Endothelial cell of umbilical vein (primary cell): ENCODE measurements at regions not wholly inside any gene's neighbourhood (a gene's known extent, or its start where the extent isn't known, plus 50 kb on each side); places are given as distances from the start of the nearest gene placed in this dataset.

ENCODE experiments used
- BruUV-seq: library from RNA; stranded (reverse); fragments of 400-500 nt; replicated peaks from 2 replicates; lab custom pipeline; 2021; lab: Mats Ljungman, UMichigan
- CTCF ChIA-PET: fragments of 300-600, 350-600 bp; sonication (Branson Sonifier 250); formaldehyde crosslinking; loops from one replicate; lab custom pipeline; 2021; ENCODE audit warnings: antibody characterized with exemption, inconsistent platforms; lab: Charles Lee
- POLR2A ChIA-PET: fragments of 300-600, 350-600 bp; sonication (Branson Sonifier 250); formaldehyde crosslinking; loops from one replicate; lab custom pipeline; 2021; ENCODE audit warnings: antibody characterized with exemption, inconsistent platforms; lab: Charles Lee
- DNase-seq: peaks from one replicate; pipeline ENCODE4 v3.0.0-alpha.2; 2011; ENCODE audit warnings: low read depth, low spot score
- FAIRE-seq: peaks from 2 replicates; lab custom pipeline; 2011; peaks lifted over from hg19 to GRCh38; lab: Jason Lieb, UNC
- H2AFZ ChIP-seq: 2 replicates; pipeline ENCODE4 v1.6.0; 2012; ENCODE audit warnings: low read depth, low read length, control low read depth, inconsistent platforms
- H3K27ac ChIP-seq: 2 replicates; pipeline ENCODE4 v1.5.1; 2011; ENCODE audit warnings: low read depth, mild to moderate bottlenecking, control low read depth, low read length, moderate library complexity; ENCODE audit not compliant: insufficient read depth
- H3K27me3 ChIP-seq, 2 experiments: 2 replicates each; pipeline versions ENCODE4 v1.6.0 to v1.6.1; 2011; ENCODE audit warnings: low read length in 2 of 2, mixed read lengths in 1 of 2; ENCODE audit not compliant: control insufficient read depth in 2 of 2, insufficient read depth in 2 of 2
- H3K36me3 ChIP-seq, 2 experiments: 2 replicates in 1 of 2; 3 replicates in 1 of 2; pipeline ENCODE4 v1.5.1; 2011; ENCODE audit warnings: low read length in 2 of 2, mild to moderate bottlenecking in 1 of 2, moderate library complexity in 1 of 2; ENCODE audit not compliant: control insufficient read depth in 2 of 2, insufficient read depth in 2 of 2; ENCODE audit errors: extremely low read depth in 1 of 2
- H3K4me1 ChIP-seq: 3 replicates; pipeline ENCODE4 v1.5.1; 2011; ENCODE audit warnings: mild to moderate bottlenecking, low read length; ENCODE audit not compliant: control insufficient read depth, insufficient read depth; ENCODE audit errors: extremely low read depth
- H3K4me2 ChIP-seq: 2 replicates; pipeline ENCODE4 v1.6.1; 2011; ENCODE audit warnings: low read length, control low read depth, mixed read lengths; ENCODE audit not compliant: insufficient read depth
- H3K4me3 ChIP-seq, 3 experiments: fragments of 200-600 bp in 1 of 3; sonication (generic), shearing (Covaris generic) in 1 of 3; replicated peaks in 1 of 3; 2 replicates each; pipeline ENCODE4 v1.5.1; 2011 to 2016; ENCODE audit warnings: control low read depth in 3 of 3, low read length in 3 of 3, mild to moderate bottlenecking in 2 of 3, inconsistent platforms in 1 of 3, low read depth in 1 of 3, moderate library complexity in 1 of 3; ENCODE audit not compliant: insufficient read depth in 1 of 3
- H3K79me2 ChIP-seq: 2 replicates; pipeline ENCODE4 v1.6.0; 2012; ENCODE audit warnings: low read length, inconsistent platforms; ENCODE audit not compliant: control insufficient read depth, insufficient read depth
- H3K9ac ChIP-seq: replicated peaks from 2 replicates; pipeline ENCODE3; 2011; ENCODE audit warnings: low read length, control low read depth; ENCODE audit not compliant: insufficient read depth; ENCODE audit errors: extremely low read depth
- H3K9me1 ChIP-seq: replicated peaks from 3 replicates; pipeline ENCODE4 v1.6.0; 2011; ENCODE audit warnings: mild to moderate bottlenecking, low read length; ENCODE audit not compliant: control insufficient read depth, insufficient read depth; ENCODE audit errors: extremely low read depth
- H3K9me3 ChIP-seq: replicated peaks from 2 replicates; pipeline ENCODE4 v1.5.1; 2012; ENCODE audit warnings: low read length, inconsistent platforms; ENCODE audit not compliant: control insufficient read depth, insufficient read depth
- H4K20me1 ChIP-seq: replicated peaks from 2 replicates; pipeline ENCODE3; 2011; ENCODE audit warnings: mild to moderate bottlenecking, low read length; ENCODE audit not compliant: control insufficient read depth, insufficient read depth; ENCODE audit errors: extremely low read depth
- EZH2 ChIP-seq: IDR thresholded peaks from 2 replicates; pipeline ENCODE4 v1.6.1; 2012; ENCODE audit warnings: borderline replicate concordance, low read depth, mild to moderate bottlenecking, moderate library complexity, low read length, inconsistent platforms; ENCODE audit not compliant: severe bottlenecking
- FOS ChIP-seq: IDR thresholded peaks from 2 replicates; pipeline ENCODE4 v1.6.1; 2011; ENCODE audit warnings: mild to moderate bottlenecking, low read length, moderate library complexity, borderline replicate concordance; ENCODE audit not compliant: insufficient read depth
- GATA2 ChIP-seq: IDR thresholded peaks from 2 replicates; pipeline ENCODE4 v1.7.0; 2011; ENCODE audit warnings: low read depth, mild to moderate bottlenecking, moderate library complexity, mixed read lengths, low read length; ENCODE audit not compliant: insufficient read length, insufficient read depth
- JUN ChIP-seq: IDR thresholded peaks from 2 replicates; pipeline ENCODE4 v1.6.1; 2011; ENCODE audit warnings: borderline replicate concordance, low read depth; ENCODE audit not compliant: insufficient read length, insufficient read depth
- MYC ChIP-seq: IDR thresholded peaks from one replicate; pipeline ENCODE4 v1.6.1; 2011; ENCODE audit warnings: mild to moderate bottlenecking, low read depth, low read length
- POLR2A ChIP-seq: IDR thresholded peaks from 2 replicates; pipeline ENCODE4 v1.6.1; 2012; ENCODE audit warnings: low read depth, mild to moderate bottlenecking, control low read depth, low read length
- POLR2AphosphoS5 ChIP-seq: IDR thresholded peaks from 2 replicates; pipeline ENCODE4 v1.6.1; 2012; ENCODE audit warnings: low read depth, mild to moderate bottlenecking, control low read depth, low read length, moderate library complexity; ENCODE audit not compliant: insufficient read depth
- dilution Hi-C: fragments of 300-500 bp; cut with MboI; formaldehyde crosslinking; loops from one replicate; pipeline ENCODE4 v1.15.0; 2019; ENCODE audit warnings: low sequenced_read_pairs; ENCODE audit not compliant: extremely low pct_ligation_motif_present
- intact Hi-C: fragments of 100-400 bp; cut with micrococcal nuclease; formaldehyde crosslinking; loops from one replicate; pipeline ENCODE4 v1.10.0; 2022
- TF ChIP-seq, protein P1 (sequence below), 2 donors: IDR thresholded peaks; 1 replicate in 1 of 2; 2 replicates in 1 of 2; pipeline ENCODE4 v1.5.1; 2011; ENCODE audit warnings: low read length in 2 of 2, mild to moderate bottlenecking in 2 of 2, moderate library complexity in 2 of 2, control low read depth in 1 of 2, inconsistent platforms in 1 of 2, low read depth in 1 of 2; ENCODE audit not compliant: insufficient read depth in 1 of 2; ENCODE audit errors: extremely low read depth in 1 of 2
- TF ChIP-seq, protein P2 (sequence below): IDR thresholded peaks from 2 replicates; pipeline ENCODE4 v1.6.1; 2011; ENCODE audit not compliant: insufficient read depth, insufficient read length

- no peaks in the 10 kb centered on the region for H4K20me1 ChIP-seq
- ChIA-PET CTCF (no interaction called here), POLR2A (no interaction called here)
- no peak overlapping the region for H3K4me2 ChIP-seq
- no peak overlapping the region for H3K4me3 ChIP-seq
- H3K36me3 ChIP-seq: no peaks in the 10 kb centered on the region
- H3K9ac ChIP-seq: no peak overlapping the region
- H3K9me1 ChIP-seq: no peaks in the 10 kb centered on the region
- peaks cover 7% of the 10 kb centered on the region for H3K9me3 ChIP-seq
- H3K27me3 ChIP-seq: no peaks in the 10 kb centered on the region
- H3K4me1 ChIP-seq: no peaks in the 10 kb centered on the region
- DNase-seq: no peak
- BruUV-seq: no TSS peak
- dilution Hi-C loops (no loop called here), intact Hi-C loops (no loop called here)
- H2AFZ ChIP-seq: no peak overlapping the region
- no peak for FAIRE-seq
- no peak for TF ChIP-seq JUN
- TF ChIP-seq POLR2AphosphoS5: no peak
- TF ChIP-seq GATA2: no peak
- H3K79me2 ChIP-seq: no peaks in the 10 kb centered on the region
- H3K27ac ChIP-seq: no peak overlapping the region
These were observed 1029.8 kb upstream of the GBE1 start for GRCh38 chr3:82791241-82791640.

DNA sequence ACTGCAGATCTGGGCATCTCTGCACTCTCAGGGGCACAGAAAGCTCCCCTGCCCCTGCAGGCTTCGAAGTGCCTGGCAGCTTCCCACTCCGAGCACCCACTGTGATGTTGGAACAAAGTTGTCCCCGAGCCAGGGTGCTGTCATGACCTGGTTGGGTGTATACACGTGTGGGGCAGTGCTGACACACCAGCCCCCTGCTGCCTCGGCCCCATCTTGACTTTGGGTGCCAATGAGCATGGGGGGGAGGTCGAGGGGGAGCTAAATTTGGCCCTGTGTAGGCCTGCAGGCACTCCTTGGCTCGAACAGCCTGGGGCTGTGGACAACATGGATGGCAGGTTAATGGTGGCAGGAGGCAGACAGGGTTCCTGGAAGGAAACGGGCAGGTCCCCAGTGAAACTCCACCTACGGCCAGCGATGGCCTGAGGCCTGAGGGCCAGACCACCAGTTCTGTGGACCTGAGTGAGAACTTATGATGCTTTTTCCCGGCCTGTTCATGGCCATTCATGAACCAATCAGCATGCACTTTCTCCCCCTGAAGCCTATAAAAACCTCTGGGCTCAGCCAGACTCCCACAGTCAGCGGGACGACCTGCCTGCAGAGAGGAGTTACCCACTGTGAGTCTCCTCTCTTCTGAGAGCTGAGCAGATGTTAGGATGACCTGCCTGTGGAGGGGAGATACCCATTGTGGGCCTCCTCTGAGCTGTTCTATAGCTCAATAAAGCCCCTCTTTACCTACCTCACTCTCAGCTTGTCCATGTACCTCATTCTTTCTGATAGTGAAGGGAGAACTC lies 1029.1 kb upstream of the GBE1 start:
- no peaks in the 10 kb centered on the region for H3K27me3 ChIP-seq
- H3K27ac ChIP-seq: no peak overlapping the region
- H3K4me1 ChIP-seq: no peaks in the 10 kb centered on the region
- TF ChIP-seq, protein P1, sequence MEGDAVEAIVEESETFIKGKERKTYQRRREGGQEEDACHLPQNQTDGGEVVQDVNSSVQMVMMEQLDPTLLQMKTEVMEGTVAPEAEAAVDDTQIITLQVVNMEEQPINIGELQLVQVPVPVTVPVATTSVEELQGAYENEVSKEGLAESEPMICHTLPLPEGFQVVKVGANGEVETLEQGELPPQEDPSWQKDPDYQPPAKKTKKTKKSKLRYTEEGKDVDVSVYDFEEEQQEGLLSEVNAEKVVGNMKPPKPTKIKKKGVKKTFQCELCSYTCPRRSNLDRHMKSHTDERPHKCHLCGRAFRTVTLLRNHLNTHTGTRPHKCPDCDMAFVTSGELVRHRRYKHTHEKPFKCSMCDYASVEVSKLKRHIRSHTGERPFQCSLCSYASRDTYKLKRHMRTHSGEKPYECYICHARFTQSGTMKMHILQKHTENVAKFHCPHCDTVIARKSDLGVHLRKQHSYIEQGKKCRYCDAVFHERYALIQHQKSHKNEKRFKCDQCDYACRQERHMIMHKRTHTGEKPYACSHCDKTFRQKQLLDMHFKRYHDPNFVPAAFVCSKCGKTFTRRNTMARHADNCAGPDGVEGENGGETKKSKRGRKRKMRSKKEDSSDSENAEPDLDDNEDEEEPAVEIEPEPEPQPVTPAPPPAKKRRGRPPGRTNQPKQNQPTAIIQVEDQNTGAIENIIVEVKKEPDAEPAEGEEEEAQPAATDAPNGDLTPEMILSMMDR (IDR thresholded peaks at IDR 0.05; ENCODE audit: extremely low read depth in 1 of 2, insufficient read depth in 1 of 2, low read depth in 1 of 2, low read length in 2 of 2): no peak
- TF ChIP-seq EZH2: no peak
- TF ChIP-seq JUN: no peak
- no peak for TF ChIP-seq POLR2A
- TF ChIP-seq MYC: no peak
- TF ChIP-seq, protein P2, sequence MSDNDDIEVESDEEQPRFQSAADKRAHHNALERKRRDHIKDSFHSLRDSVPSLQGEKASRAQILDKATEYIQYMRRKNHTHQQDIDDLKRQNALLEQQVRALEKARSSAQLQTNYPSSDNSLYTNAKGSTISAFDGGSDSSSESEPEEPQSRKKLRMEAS: no peak
- no peak for TF ChIP-seq GATA2
- TF ChIP-seq POLR2AphosphoS5: no peak
- no peak for TF ChIP-seq FOS
- H3K79me2 ChIP-seq: no peaks in the 10 kb centered on the region
- dilution Hi-C loops (no loop called here), intact Hi-C loops (no loop called here)
- H3K4me3 ChIP-seq: no peak overlapping the region
- H3K9me1 ChIP-seq: no peaks in the 10 kb centered on the region
- no TSS peak for BruUV-seq
- ChIA-PET CTCF (no interaction called here), POLR2A (no interaction called here)
- FAIRE-seq: no peak
- no peak overlapping the region for H3K4me2 ChIP-seq
- H3K36me3 ChIP-seq: no peaks in the 10 kb centered on the region
- H3K9ac ChIP-seq: no peak overlapping the region
- H4K20me1 ChIP-seq: no peaks in the 10 kb centered on the region
- peaks cover 7% of the 10 kb centered on the region for H3K9me3 ChIP-seq
- H2AFZ ChIP-seq: no peak overlapping the region
- no peak for DNase-seq
